ENCODE measurements at regions not wholly inside any gene's neighbourhood (a gene's known extent, or its start where the extent isn't known, plus 50 kb on each side); places are given as distances from the start of the nearest gene placed in this dataset.

GRCh38 chr2:172323861-172324597, 103.4 kb upstream of the ITGA6 start:
- TF ChIP-seq, protein P1, sequence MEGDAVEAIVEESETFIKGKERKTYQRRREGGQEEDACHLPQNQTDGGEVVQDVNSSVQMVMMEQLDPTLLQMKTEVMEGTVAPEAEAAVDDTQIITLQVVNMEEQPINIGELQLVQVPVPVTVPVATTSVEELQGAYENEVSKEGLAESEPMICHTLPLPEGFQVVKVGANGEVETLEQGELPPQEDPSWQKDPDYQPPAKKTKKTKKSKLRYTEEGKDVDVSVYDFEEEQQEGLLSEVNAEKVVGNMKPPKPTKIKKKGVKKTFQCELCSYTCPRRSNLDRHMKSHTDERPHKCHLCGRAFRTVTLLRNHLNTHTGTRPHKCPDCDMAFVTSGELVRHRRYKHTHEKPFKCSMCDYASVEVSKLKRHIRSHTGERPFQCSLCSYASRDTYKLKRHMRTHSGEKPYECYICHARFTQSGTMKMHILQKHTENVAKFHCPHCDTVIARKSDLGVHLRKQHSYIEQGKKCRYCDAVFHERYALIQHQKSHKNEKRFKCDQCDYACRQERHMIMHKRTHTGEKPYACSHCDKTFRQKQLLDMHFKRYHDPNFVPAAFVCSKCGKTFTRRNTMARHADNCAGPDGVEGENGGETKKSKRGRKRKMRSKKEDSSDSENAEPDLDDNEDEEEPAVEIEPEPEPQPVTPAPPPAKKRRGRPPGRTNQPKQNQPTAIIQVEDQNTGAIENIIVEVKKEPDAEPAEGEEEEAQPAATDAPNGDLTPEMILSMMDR (IDR thresholded peaks at IDR 0.05; ENCODE audit: poor library complexity) = no peak
- no peak for TF ChIP-seq EZH2 (IDR thresholded peaks at IDR 0.05; ENCODE audit: borderline replicate concordance)
